DMS 273 (cell line): ENCODE measurements at regions not wholly inside any gene's neighbourhood (a gene's known extent, or its start where the extent isn't known, plus 50 kb on each side); places are given as distances from the start of the nearest gene placed in this dataset.
A peak's percentile ranks its signal among the peaks of the same experiment; 100 is the strongest.
"Not testable (repeated sequence)": the region's sequence is repeated elsewhere in the genome, so short reads cannot be mapped to it uniquely, and the experiment has no call there.

Experiments used
- DNase-seq: peaks from one replicate; lab custom pipeline; 2025; ENCODE audit not compliant: unreplicated experiment; lab: John Stamatoyannopoulos, UW

GRCh38 chr9:7484014-7484413 is 315.6 kb downstream of the DMAC1 start:
- not testable (repeated sequence) for DNase-seq

GRCh38 chr9:7481570-7481969 is 318.0 kb downstream of the DMAC1 start:
- DNase-seq: no peak

- DNase-seq: no peak
These were observed 320.3 kb downstream of the DMAC1 start for GRCh38 chr9:7479300-7479699.

- DNase-seq: no peak
These were observed 320.9 kb downstream of the DMAC1 start for GRCh38 chr9:7478646-7479045.

GRCh38 chr9:7467186-7467585 is 332.4 kb downstream of the DMAC1 start:
- no peak for DNase-seq

GRCh38 chr9:7461791-7462190 is 337.8 kb downstream of the DMAC1 start:
- DNase-seq: no peak

GRCh38 chr9:7456793-7457530 is 342.6 kb downstream of the DMAC1 start:
- no peak for DNase-seq

- DNase-seq: no peak
These were observed 343.2 kb downstream of the DMAC1 start for GRCh38 chr9:7456377-7456776.

GRCh38 chr9:7454624-7455023 is 345.0 kb downstream of the DMAC1 start:
- peak; percentile 3 for DNase-seq

- no peak for DNase-seq
These were observed 347.2 kb downstream of the DMAC1 start for GRCh38 chr9:7452378-7452777.

GRCh38 chr9:7451062-7451461 is 348.5 kb downstream of the DMAC1 start:
- DNase-seq: no peak

GRCh38 chr9:7443541-7443940 is 356.0 kb downstream of the DMAC1 start:
- DNase-seq: no peak

- DNase-seq: peak; percentile 43
These were observed 360.1 kb downstream of the DMAC1 start for GRCh38 chr9:7439355-7439995.

GRCh38 chr9:7436754-7437153 is 362.8 kb downstream of the DMAC1 start:
- DNase-seq: no peak

- DNase-seq: no peak
These were observed 365.9 kb downstream of the DMAC1 start for GRCh38 chr9:7433508-7434292.

GRCh38 chr9:7432989-7433388 is 366.6 kb downstream of the DMAC1 start:
- no peak for DNase-seq

GRCh38 chr9:7417397-7417796 is 382.2 kb downstream of the DMAC1 start:
- not testable (repeated sequence) for DNase-seq

- no peak for DNase-seq
These were observed 383.7 kb downstream of the DMAC1 start for GRCh38 chr9:7415836-7416235.

- DNase-seq: no peak
These were observed 390.7 kb downstream of the DMAC1 start for GRCh38 chr9:7408845-7409244.

- no peak for DNase-seq
These were observed 392.3 kb downstream of the DMAC1 start for GRCh38 chr9:7407246-7407645.

GRCh38 chr9:7405924-7406604 is 393.5 kb downstream of the DMAC1 start:
- no peak for DNase-seq
